ENCODE measurements at regions not wholly inside any gene's neighbourhood (a gene's known extent, or its start where the extent isn't known, plus 50 kb on each side); places are given as distances from the start of the nearest gene placed in this dataset.

DNA sequence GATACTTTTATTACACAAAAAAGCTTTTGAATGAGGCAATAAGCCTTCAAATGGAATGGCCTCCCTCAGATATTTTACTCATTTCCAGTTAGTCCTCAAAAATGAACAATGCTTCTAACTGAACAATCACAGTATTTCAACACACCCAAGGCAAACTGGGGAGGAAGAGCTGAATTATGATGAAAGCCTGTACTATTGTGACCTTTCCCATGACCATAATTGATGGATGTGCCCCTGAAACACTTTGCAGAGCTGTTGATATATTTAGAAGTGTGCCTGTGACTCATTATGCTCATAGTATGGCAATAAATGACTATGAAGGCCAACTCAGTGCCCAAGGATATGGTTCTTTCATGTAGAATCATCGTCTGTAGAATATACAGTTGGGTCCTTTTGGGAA lies 248.1 kb downstream of the AHR start:
- Histone ChIP-seq H3K36me3 (ENCODE audit: control insufficient read depth, insufficient read depth, low read length) (no peaks in the 10 kb centered on the region), H3K4me3 (replicated peaks; ENCODE audit: low read depth, low read length) (no peak overlapping the region), H3K27me3 (replicated peaks; ENCODE audit: control insufficient read depth, insufficient read depth, low read length) (no peaks in the 10 kb centered on the region)
- no peak for DNase-seq (ENCODE audit: extremely low read depth, insufficient read length)
- no peak for TF ChIP-seq CTCF (IDR thresholded peaks at IDR 0.05; ENCODE audit: insufficient read depth, low read length, poor library complexity, severe bottlenecking)

GRCh38 chr7:17548014-17548653 lies 249.7 kb downstream of the AHR start:
- H3K36me3 ChIP-seq (ENCODE audit: control insufficient read depth, insufficient read depth, low read length), result no peaks in the 10 kb centered on the region
- TF ChIP-seq CTCF (IDR thresholded peaks at IDR 0.05; ENCODE audit: insufficient read depth, low read length, poor library complexity, severe bottlenecking), result no peak
- H3K27me3 ChIP-seq (replicated peaks; ENCODE audit: control insufficient read depth, insufficient read depth, low read length), result no peaks in the 10 kb centered on the region
- no peak for DNase-seq (ENCODE audit: extremely low read depth, insufficient read length)
- no peak overlapping the region for H3K4me3 ChIP-seq (replicated peaks; ENCODE audit: low read depth, low read length)

GRCh38 chr7:17549406-17549805 lies 251.0 kb downstream of the AHR start:
- Histone ChIP-seq H3K27me3 (replicated peaks; ENCODE audit: control insufficient read depth, insufficient read depth, low read length) (no peaks in the 10 kb centered on the region), H3K4me3 (replicated peaks; ENCODE audit: low read depth, low read length) (no peak overlapping the region), H3K36me3 (ENCODE audit: control insufficient read depth, insufficient read depth, low read length) (no peaks in the 10 kb centered on the region)
- DNase-seq (ENCODE audit: extremely low read depth, insufficient read length), result no peak
- no peak for TF ChIP-seq CTCF (IDR thresholded peaks at IDR 0.05; ENCODE audit: insufficient read depth, low read length, poor library complexity, severe bottlenecking)

DNA sequence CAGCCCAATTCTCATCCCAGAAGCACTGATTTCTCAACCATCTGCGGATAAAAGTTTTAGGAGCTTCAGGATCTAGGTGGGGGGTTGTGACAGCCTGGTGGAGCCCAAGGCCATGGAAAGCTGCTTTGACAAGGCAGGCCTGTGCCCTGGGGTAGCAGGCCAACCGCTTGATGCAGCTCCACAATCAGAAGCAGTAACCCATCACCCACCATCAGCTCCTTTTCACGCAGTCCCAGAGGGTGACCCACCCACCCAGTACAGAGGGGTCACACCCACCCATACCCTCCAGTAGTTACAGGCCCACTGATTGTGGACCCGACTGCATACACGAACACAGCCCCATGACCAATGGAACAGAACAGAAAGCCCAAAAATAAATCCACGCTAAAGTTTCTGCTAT lies 253.9 kb downstream of the AHR start:
- no peaks in the 10 kb centered on the region for H3K36me3 ChIP-seq (ENCODE audit: control insufficient read depth, insufficient read depth, low read length)
- no peak for DNase-seq (ENCODE audit: extremely low read depth, insufficient read length)
- no peak overlapping the region for H3K4me3 ChIP-seq (replicated peaks; ENCODE audit: low read depth, low read length)
- H3K27me3 ChIP-seq (replicated peaks; ENCODE audit: control insufficient read depth, insufficient read depth, low read length), result no peaks in the 10 kb centered on the region
- TF ChIP-seq CTCF (IDR thresholded peaks at IDR 0.05; ENCODE audit: insufficient read depth, low read length, poor library complexity, severe bottlenecking), result no peak

GRCh38 chr7:17552952-17553351 lies 254.5 kb downstream of the AHR start:
- no peak overlapping the region for H3K4me3 ChIP-seq (replicated peaks; ENCODE audit: low read depth, low read length)
- no peak for TF ChIP-seq CTCF (IDR thresholded peaks at IDR 0.05; ENCODE audit: insufficient read depth, low read length, poor library complexity, severe bottlenecking)
- H3K27me3 ChIP-seq (replicated peaks; ENCODE audit: control insufficient read depth, insufficient read depth, low read length), result no peaks in the 10 kb centered on the region
- no peaks in the 10 kb centered on the region for H3K36me3 ChIP-seq (ENCODE audit: control insufficient read depth, insufficient read depth, low read length)
- DNase-seq (ENCODE audit: extremely low read depth, insufficient read length), result no peak

Measured in GM06990 (cell line).